ENCODE measurements at regions not wholly inside any gene's neighbourhood (a gene's known extent, or its start where the extent isn't known, plus 50 kb on each side); places are given as distances from the start of the nearest gene placed in this dataset.

DNA sequence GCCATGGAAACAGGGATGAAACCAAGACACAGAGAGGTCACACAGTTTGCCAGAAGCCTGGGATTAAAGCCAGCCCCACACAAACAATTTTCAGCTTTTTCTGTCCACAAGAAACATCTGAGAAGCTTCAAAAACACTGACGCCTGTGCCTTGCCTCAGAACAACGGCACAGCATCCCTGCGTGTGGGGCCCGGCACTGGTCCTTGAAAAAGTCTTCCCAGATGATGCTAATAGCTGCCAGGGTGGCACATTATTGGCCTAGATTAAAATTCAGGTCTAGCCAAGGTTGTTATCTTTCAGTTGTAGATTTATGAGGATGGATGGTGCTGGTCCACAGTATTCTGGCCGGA lies 321.4 kb downstream of the HAPSTR1 start:
- TF ChIP-seq, protein P1, sequence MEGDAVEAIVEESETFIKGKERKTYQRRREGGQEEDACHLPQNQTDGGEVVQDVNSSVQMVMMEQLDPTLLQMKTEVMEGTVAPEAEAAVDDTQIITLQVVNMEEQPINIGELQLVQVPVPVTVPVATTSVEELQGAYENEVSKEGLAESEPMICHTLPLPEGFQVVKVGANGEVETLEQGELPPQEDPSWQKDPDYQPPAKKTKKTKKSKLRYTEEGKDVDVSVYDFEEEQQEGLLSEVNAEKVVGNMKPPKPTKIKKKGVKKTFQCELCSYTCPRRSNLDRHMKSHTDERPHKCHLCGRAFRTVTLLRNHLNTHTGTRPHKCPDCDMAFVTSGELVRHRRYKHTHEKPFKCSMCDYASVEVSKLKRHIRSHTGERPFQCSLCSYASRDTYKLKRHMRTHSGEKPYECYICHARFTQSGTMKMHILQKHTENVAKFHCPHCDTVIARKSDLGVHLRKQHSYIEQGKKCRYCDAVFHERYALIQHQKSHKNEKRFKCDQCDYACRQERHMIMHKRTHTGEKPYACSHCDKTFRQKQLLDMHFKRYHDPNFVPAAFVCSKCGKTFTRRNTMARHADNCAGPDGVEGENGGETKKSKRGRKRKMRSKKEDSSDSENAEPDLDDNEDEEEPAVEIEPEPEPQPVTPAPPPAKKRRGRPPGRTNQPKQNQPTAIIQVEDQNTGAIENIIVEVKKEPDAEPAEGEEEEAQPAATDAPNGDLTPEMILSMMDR (conservative IDR thresholded peaks at IDR 0.05 in 1 of 2, IDR thresholded peaks at IDR 0.05 in 1 of 2; ENCODE audit: extremely low read depth in 1 of 2, insufficient read depth in 1 of 2, low read depth in 1 of 2, low read length in 2 of 2): no peak
- no peak for TF ChIP-seq EZH2 (IDR thresholded peaks at IDR 0.05; ENCODE audit: borderline replicate concordance, low read length)
